Mononuclear cell (primary cell): ENCODE measurements at regions not wholly inside any gene's neighbourhood (a gene's known extent, or its start where the extent isn't known, plus 50 kb on each side); places are given as distances from the start of the nearest gene placed in this dataset.

ENCODE experiments used
- H3K27me3 ChIP-seq: 2 replicates; pipeline ENCODE4 v1.6.0; 2011; ENCODE audit warnings: low read length, control low read depth; ENCODE audit not compliant: insufficient read depth
- H3K4me1 ChIP-seq: 2 replicates; pipeline ENCODE4 v1.5.1; 2011; ENCODE audit warnings: mild to moderate bottlenecking, low read length, control low read depth; ENCODE audit not compliant: insufficient read depth
- H3K4me3 ChIP-seq: 2 replicates; pipeline ENCODE4 v1.5.1; 2011; ENCODE audit warnings: mild to moderate bottlenecking, low read length, moderate library complexity
- H3K9me3 ChIP-seq: 2 replicates; pipeline ENCODE4 v1.5.1; 2011; ENCODE audit warnings: low read depth, mild to moderate bottlenecking, control low read depth, low read length

GRCh38 chr3:178291574-178292370, 244.5 kb upstream of the KCNMB2 start:
- Histone ChIP-seq H3K4me1 (no peaks in the 10 kb centered on the region), H3K27me3 (no peaks in the 10 kb centered on the region), H3K9me3 (no peaks in the 10 kb centered on the region), H3K4me3 (no peak overlapping the region)

- Histone ChIP-seq H3K4me1 (no peaks in the 10 kb centered on the region), H3K4me3 (no peak overlapping the region), H3K9me3 (no peaks in the 10 kb centered on the region), H3K27me3 (no peaks in the 10 kb centered on the region)
Observed at GRCh38 chr3:178295292-178295912, 240.8 kb upstream of the KCNMB2 start.

GRCh38 chr3:178297199-178297598, 239.0 kb upstream of the KCNMB2 start:
- no peak overlapping the region for H3K4me3 ChIP-seq
- H3K9me3 ChIP-seq, result no peaks in the 10 kb centered on the region
- no peaks in the 10 kb centered on the region for H3K4me1 ChIP-seq
- no peaks in the 10 kb centered on the region for H3K27me3 ChIP-seq

GRCh38 chr3:178297740-178298139, 238.5 kb upstream of the KCNMB2 start:
- no peaks in the 10 kb centered on the region for H3K27me3 ChIP-seq
- no peaks in the 10 kb centered on the region for H3K9me3 ChIP-seq
- H3K4me1 ChIP-seq, result no peaks in the 10 kb centered on the region
- H3K4me3 ChIP-seq, result no peak overlapping the region

- H3K27me3 ChIP-seq, result no peaks in the 10 kb centered on the region
- H3K4me3 ChIP-seq, result no peak overlapping the region
- H3K4me1 ChIP-seq, result no peaks in the 10 kb centered on the region
- no peaks in the 10 kb centered on the region for H3K9me3 ChIP-seq
Observed at GRCh38 chr3:178300441-178300959, 235.7 kb upstream of the KCNMB2 start.

- H3K4me1 ChIP-seq, result no peaks in the 10 kb centered on the region
- no peaks in the 10 kb centered on the region for H3K27me3 ChIP-seq
- no peak overlapping the region for H3K4me3 ChIP-seq
- H3K9me3 ChIP-seq, result no peaks in the 10 kb centered on the region
Observed at GRCh38 chr3:178302966-178303930, 233.0 kb upstream of the KCNMB2 start.

GRCh38 chr3:178304758-178305467, 231.3 kb upstream of the KCNMB2 start:
- no peaks in the 10 kb centered on the region for H3K27me3 ChIP-seq
- H3K4me3 ChIP-seq, result no peak overlapping the region
- no peaks in the 10 kb centered on the region for H3K4me1 ChIP-seq
- H3K9me3 ChIP-seq, result no peaks in the 10 kb centered on the region

GRCh38 chr3:178306432-178307115, 229.7 kb upstream of the KCNMB2 start:
- no peaks in the 10 kb centered on the region for H3K4me1 ChIP-seq
- no peak overlapping the region for H3K4me3 ChIP-seq
- H3K27me3 ChIP-seq, result no peaks in the 10 kb centered on the region
- no peaks in the 10 kb centered on the region for H3K9me3 ChIP-seq

- H3K4me1 ChIP-seq, result no peaks in the 10 kb centered on the region
- H3K27me3 ChIP-seq, result no peaks in the 10 kb centered on the region
- no peaks in the 10 kb centered on the region for H3K9me3 ChIP-seq
- no peak overlapping the region for H3K4me3 ChIP-seq
Observed at GRCh38 chr3:178308771-178309170, 227.5 kb upstream of the KCNMB2 start.

GRCh38 chr3:178310949-178311348, 225.3 kb upstream of the KCNMB2 start:
- Histone ChIP-seq H3K27me3 (no peaks in the 10 kb centered on the region), H3K9me3 (no peaks in the 10 kb centered on the region), H3K4me1 (no peaks in the 10 kb centered on the region), H3K4me3 (no peak overlapping the region)

GRCh38 chr3:178313716-178314115, 222.5 kb upstream of the KCNMB2 start:
- Histone ChIP-seq H3K4me1 (no peaks in the 10 kb centered on the region), H3K27me3 (no peaks in the 10 kb centered on the region), H3K4me3 (no peak overlapping the region), H3K9me3 (no peaks in the 10 kb centered on the region)

- Histone ChIP-seq H3K4me3 (no peak overlapping the region), H3K27me3 (no peaks in the 10 kb centered on the region), H3K9me3 (no peaks in the 10 kb centered on the region), H3K4me1 (no peaks in the 10 kb centered on the region)
Observed at GRCh38 chr3:178318340-178318739, 217.9 kb upstream of the KCNMB2 start.

- Histone ChIP-seq H3K4me3 (no peak overlapping the region), H3K4me1 (no peaks in the 10 kb centered on the region), H3K27me3 (no peaks in the 10 kb centered on the region), H3K9me3 (no peaks in the 10 kb centered on the region)
Observed at GRCh38 chr3:178318941-178319816, 217.1 kb upstream of the KCNMB2 start.
